Upper lobe of left lung (tissue), 6 donors: ENCODE measurements at regions not wholly inside any gene's neighbourhood (a gene's known extent, or its start where the extent isn't known, plus 50 kb on each side); places are given as distances from the start of the nearest gene placed in this dataset.

Experiments used
- ATAC-seq, 2 donors: fragments of 200-7000 bp; cut with Tn5 transposase; one replicate each; pipeline ENCODE4 v1.9.1; 2022; ENCODE audit warnings: mild to moderate bottlenecking in 2 of 2, moderate library complexity in 2 of 2; ENCODE audit not compliant: low FRiP score in 2 of 2
- DNase-seq, 2 donors: peaks; one replicate each; pipeline ENCODE4 v3.0.0-alpha.2; 2019 to 2020
- H3K27ac ChIP-seq, 4 donors: fragments of 200-600 bp; sonication (generic); one replicate each; pipeline ENCODE4 v1.5.1; 2016 to 2019
- H3K27me3 ChIP-seq, 4 donors: fragments of 200-600 bp; sonication (generic); one replicate each; pipeline ENCODE4 v1.5.1; 2017 to 2019
- H3K36me3 ChIP-seq, 4 donors: fragments of 200-600 bp; sonication (generic); one replicate each; pipeline ENCODE4 v1.5.1; 2016 to 2019
- H3K4me1 ChIP-seq, 4 donors: fragments of 200-600 bp; sonication (generic); one replicate each; pipeline ENCODE4 v1.5.1; 2018 to 2019
- H3K4me3 ChIP-seq, 4 donors: fragments of 200-600 bp; sonication (generic); one replicate each; pipeline ENCODE4 v1.5.1; 2017 to 2019; ENCODE audit warnings: mild to moderate bottlenecking in 2 of 4, moderate library complexity in 1 of 4
- H3K9me3 ChIP-seq, 4 donors: fragments of 200-600 bp; sonication (generic); one replicate each; pipeline ENCODE4 v1.5.1; 2018 to 2019
- EP300 ChIP-seq, 4 donors: sonication (generic); formaldehyde crosslinking; IDR thresholded peaks; one replicate each; pipeline ENCODE4 v1.5.1; 2017; ENCODE audit warnings: antibody characterized with exemption in 4 of 4, control low read depth in 2 of 4
- POLR2A ChIP-seq, 4 donors: fragments of 450-650 bp; IDR thresholded peaks; one replicate each; pipeline ENCODE4 v1.5.1; 2016 to 2017; ENCODE audit warnings: antibody characterized with exemption in 4 of 4, mild to moderate bottlenecking in 2 of 4
- POLR2AphosphoS5 ChIP-seq, 2 donors: sonication (generic); formaldehyde crosslinking; IDR thresholded peaks; one replicate each; pipeline ENCODE4 v1.5.1; 2017; ENCODE audit warnings: antibody characterized with exemption in 2 of 2
- WGBS, 2 donors: methylation state at CpG; one replicate each; pipeline ENCODE4 v1.1.5; 2017 to 2018; 5-methylcytosine and 5-hydroxymethylcytosine counted together
- TF ChIP-seq, protein P1 (sequence below), 6 experiments: fragments of 450-650 bp in 4 of 6; fragments of 200-600 bp in 2 of 6; sonication (generic) in 2 of 6; IDR thresholded peaks; one replicate each; pipeline ENCODE4 v1.5.1; 2016 to 2019; ENCODE audit warnings: antibody characterized with exemption in 6 of 6
- donor health status: DM: no; HTN: no; CAD: no; lungs with moderate emphysema.
- donor health status: DM: no; HTN: yes; CAD: no; lungs with severe emphysema.

DNA sequence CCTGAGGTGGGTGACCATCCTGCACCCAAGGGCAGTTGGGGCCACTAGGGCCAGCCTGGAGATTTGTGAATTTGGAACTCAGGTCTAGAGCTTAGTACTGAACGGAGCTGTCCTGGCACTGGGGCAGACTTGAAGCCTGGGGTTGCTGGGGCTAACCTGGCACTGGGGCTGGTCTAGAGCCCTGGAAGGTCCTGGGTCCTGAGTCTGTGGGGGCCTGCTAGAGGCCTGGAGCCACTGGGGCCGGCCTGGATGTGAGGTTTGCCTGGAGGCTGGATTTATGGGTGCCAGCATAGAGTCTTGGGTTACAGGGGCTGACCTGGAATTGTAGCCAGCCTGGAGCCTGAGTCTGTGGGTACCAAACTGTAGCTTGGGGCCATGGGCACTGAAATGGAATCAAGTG lies 1216.9 kb downstream of the CDH11 start:
- TF ChIP-seq, protein P1, sequence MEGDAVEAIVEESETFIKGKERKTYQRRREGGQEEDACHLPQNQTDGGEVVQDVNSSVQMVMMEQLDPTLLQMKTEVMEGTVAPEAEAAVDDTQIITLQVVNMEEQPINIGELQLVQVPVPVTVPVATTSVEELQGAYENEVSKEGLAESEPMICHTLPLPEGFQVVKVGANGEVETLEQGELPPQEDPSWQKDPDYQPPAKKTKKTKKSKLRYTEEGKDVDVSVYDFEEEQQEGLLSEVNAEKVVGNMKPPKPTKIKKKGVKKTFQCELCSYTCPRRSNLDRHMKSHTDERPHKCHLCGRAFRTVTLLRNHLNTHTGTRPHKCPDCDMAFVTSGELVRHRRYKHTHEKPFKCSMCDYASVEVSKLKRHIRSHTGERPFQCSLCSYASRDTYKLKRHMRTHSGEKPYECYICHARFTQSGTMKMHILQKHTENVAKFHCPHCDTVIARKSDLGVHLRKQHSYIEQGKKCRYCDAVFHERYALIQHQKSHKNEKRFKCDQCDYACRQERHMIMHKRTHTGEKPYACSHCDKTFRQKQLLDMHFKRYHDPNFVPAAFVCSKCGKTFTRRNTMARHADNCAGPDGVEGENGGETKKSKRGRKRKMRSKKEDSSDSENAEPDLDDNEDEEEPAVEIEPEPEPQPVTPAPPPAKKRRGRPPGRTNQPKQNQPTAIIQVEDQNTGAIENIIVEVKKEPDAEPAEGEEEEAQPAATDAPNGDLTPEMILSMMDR (IDR thresholded peaks at IDR 0.05) = no peak
- TF ChIP-seq POLR2A (IDR thresholded peaks at IDR 0.05) (no peak), POLR2AphosphoS5 (IDR thresholded peaks at IDR 0.05) (no peak), EP300 (IDR thresholded peaks at IDR 0.05) (no peak)
- 100% methylated on average over 1 to 2 of the region's 2 CpGs for WGBS, 2 donors
- no peaks in the 10 kb centered on the region for H3K36me3 ChIP-seq
- no peaks in the 10 kb centered on the region for H3K4me1 ChIP-seq
- DNase-seq (peak in 1 of 2 donors; percentile 22), ATAC-seq (peak in 1 of 2 donors; percentile 46)
- H3K27me3 ChIP-seq = no peaks in the 10 kb centered on the region
- H3K9me3 ChIP-seq = no peaks in the 10 kb centered on the region
- H3K4me3 ChIP-seq = no peak overlapping the region
- H3K27ac ChIP-seq = no peak overlapping the region

DNA sequence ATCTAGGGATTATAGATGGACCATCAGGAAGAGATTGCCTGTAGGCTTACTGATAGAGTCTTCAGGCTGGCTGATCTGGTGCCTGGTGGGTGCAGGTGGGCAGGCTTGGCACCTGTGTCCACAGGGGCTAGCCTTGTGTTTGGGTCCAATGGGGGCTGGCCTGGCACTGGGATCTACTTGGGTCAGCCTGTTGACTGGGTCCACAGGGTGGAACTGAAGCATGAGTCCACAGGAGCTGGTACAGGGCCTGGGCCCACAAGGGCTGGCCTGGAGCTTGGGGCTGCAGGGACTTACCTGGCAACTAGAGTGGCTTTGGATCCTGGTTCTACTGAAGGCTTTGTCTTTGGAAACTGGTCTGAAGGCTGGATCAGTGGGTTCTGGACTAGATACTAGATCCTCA lies 1217.7 kb downstream of the CDH11 start:
- H3K27me3 ChIP-seq = no peaks in the 10 kb centered on the region
- no peaks in the 10 kb centered on the region for H3K4me1 ChIP-seq
- DNase-seq = peak in 1 of 2 donors; percentile 6
- H3K27ac ChIP-seq = no peak overlapping the region
- H3K4me3 ChIP-seq = no peak overlapping the region
- TF ChIP-seq POLR2AphosphoS5 (IDR thresholded peaks at IDR 0.05) = no peak
- no peaks in the 10 kb centered on the region for H3K9me3 ChIP-seq
- no peak for ATAC-seq
- no peaks in the 10 kb centered on the region for H3K36me3 ChIP-seq

DNA sequence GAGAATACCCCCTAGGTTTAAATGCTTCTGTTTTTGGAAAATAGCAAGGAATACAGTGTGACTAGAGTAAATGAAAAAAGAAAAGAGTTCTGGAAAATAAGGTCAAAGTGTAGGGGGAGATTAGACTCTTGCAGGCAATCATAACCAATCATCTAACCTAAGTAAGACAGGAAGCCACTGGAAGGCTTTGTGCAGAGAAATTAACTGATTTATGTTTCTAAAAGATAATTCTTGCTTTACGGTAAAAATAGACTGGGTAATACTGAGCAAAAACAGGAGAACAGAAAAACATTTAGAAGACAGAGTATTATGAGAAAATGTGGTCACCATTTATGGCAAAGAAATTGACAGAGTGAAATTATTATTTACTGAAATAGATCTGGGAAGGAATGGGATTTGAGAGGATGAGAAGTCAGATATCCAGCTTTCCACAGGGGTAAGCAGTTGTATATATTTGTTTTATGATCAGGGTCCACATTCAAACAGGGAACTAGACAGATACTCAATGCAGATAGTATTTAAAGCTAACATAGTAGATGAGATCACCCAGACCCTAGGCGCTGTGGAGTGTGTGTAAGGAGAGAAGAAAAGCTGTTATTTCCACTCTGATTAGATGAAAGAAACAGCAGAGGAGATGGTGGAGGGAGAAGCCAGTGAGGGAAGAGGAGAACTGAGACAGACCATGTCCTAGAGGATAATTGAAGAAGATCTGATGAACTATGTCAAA lies 1225.3 kb downstream of the CDH11 start:
- TF ChIP-seq POLR2AphosphoS5 (IDR thresholded peaks at IDR 0.05) = no peak
- TF ChIP-seq, protein P1 (IDR thresholded peaks at IDR 0.05) = no peak
- no peak for TF ChIP-seq POLR2A (IDR thresholded peaks at IDR 0.05)
- no peak for TF ChIP-seq EP300 (IDR thresholded peaks at IDR 0.05)
- Histone ChIP-seq H3K9me3 (no peaks in the 10 kb centered on the region), H3K4me3 (no peak overlapping the region), H3K4me1 (no peaks in the 10 kb centered on the region), H3K36me3 (no peaks in the 10 kb centered on the region), H3K27ac (no peak overlapping the region), H3K27me3 (no peaks in the 10 kb centered on the region)
- ATAC-seq (no peak), DNase-seq (no peak)
- 69 to 76% methylated on average over 2 of the region's 2 CpGs for WGBS, 2 donors

DNA sequence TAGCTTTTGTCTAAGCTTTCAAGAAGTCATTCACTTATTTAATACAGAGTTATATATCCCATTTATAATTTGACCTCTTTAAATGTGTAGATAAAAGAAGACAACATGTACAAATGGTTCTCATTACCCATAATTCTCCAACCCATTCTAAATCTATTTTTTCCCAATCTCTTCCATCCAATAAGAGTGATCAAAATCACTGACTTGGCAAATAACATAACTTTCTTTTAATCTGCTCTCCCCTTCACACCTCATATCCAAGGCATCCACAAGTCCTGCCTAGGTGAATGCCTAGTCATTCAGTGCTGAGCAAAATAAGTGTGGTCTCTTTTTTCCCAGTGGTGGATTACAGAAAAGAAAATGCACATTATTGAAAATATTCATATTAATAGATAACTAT lies 1231.1 kb downstream of the CDH11 start:
- DNase-seq (no peak), ATAC-seq (no peak)
- H3K27ac ChIP-seq = no peak overlapping the region
- no peaks in the 10 kb centered on the region for H3K9me3 ChIP-seq
- H3K4me3 ChIP-seq = no peak overlapping the region
- no peaks in the 10 kb centered on the region for H3K36me3 ChIP-seq
- TF ChIP-seq EP300 (IDR thresholded peaks at IDR 0.05) (no peak), POLR2AphosphoS5 (IDR thresholded peaks at IDR 0.05) (no peak), POLR2A (IDR thresholded peaks at IDR 0.05) (no peak)
- TF ChIP-seq, protein P1 (IDR thresholded peaks at IDR 0.05) = no peak
- H3K27me3 ChIP-seq = no peaks in the 10 kb centered on the region
- H3K4me1 ChIP-seq = no peaks in the 10 kb centered on the region

DNA sequence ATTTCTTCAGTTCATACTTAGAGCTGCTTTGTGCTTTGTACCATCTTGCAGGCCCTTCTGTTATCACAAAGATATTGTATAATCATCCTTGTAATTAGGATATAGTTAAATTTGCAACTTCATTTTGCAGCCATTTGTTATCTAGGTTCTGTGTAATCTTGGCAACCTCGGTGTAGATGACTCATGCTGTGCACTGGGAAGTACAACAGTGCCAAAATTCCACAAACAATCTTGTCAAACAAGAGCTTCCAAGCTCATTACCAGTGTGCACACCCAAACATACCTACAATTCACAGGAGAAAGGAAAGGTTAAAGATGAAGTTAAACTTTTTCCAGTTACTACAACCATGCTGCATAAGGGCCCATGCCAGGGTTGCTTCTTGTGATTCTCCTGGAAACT lies 1231.8 kb downstream of the CDH11 start:
- Histone ChIP-seq H3K27me3 (no peaks in the 10 kb centered on the region), H3K27ac (no peak overlapping the region), H3K9me3 (no peaks in the 10 kb centered on the region), H3K36me3 (no peaks in the 10 kb centered on the region), H3K4me3 (no peak overlapping the region), H3K4me1 (no peaks in the 10 kb centered on the region)
- DNase-seq (no peak), ATAC-seq (peak in 1 of 2 donors; percentile 76)
- TF ChIP-seq EP300 (IDR thresholded peaks at IDR 0.05) = no peak
- WGBS, 2 donors = 29 to 32% methylated on average over 1 of the region's 1 CpG

DNA sequence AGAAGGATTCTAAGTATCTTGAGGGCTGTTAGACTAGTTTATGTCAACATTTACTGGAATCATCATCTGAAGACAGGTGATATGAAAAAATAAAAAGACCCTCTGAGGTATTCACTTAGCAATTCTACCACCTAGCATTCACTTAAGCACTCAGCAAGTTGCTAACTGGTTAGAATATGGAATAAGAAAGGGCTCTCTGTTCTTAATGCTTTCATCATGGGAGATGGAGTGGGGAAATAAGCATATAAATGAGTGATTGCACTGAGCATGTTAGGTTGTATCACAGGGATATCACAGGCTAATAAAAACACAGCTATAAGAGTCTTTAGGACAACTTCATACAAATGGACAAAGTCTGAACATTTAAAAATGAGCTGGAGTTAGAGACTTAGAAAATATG lies 1238.8 kb downstream of the CDH11 start:
- ATAC-seq (no peak), DNase-seq (no peak)
- no peaks in the 10 kb centered on the region for H3K36me3 ChIP-seq
- no peaks in the 10 kb centered on the region for H3K4me1 ChIP-seq
- H3K4me3 ChIP-seq = no peak overlapping the region
- no peaks in the 10 kb centered on the region for H3K27me3 ChIP-seq
- TF ChIP-seq POLR2AphosphoS5 (IDR thresholded peaks at IDR 0.05) (no peak), POLR2A (IDR thresholded peaks at IDR 0.05) (no peak), EP300 (IDR thresholded peaks at IDR 0.05) (no peak)
- TF ChIP-seq, protein P1 (IDR thresholded peaks at IDR 0.05) = no peak
- H3K27ac ChIP-seq = no peak overlapping the region
- H3K9me3 ChIP-seq = no peaks in the 10 kb centered on the region
